ENCODE measurements at regions not wholly inside any gene's neighbourhood (a gene's known extent, or its start where the extent isn't known, plus 50 kb on each side); places are given as distances from the start of the nearest gene placed in this dataset.

DNA sequence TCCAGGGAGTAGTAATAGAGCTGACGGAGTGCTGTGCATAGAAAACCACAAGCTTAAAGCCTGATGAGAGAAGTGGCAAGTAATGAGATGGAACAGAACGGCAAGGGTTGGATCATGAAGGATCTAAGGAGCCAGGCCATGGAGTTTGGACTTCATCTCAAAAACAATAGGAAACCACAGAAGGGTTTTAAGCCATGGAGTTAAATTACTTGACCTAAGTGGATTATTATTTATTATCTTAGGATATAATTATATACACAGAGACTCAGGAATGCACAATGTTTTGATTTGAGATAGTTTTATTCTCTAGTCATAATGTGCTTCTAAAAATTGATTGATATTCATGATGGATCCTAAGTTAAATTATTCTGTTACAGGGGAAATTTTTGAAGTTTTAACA, 242.4 kb downstream of the PLPP3 start:
- ChIA-PET CTCF (interaction anchor here (1.1 kb wide), 1 partner anchor 619 kb away, joined by 3 read pairs; no protein-coding TSS in a partner anchor), POLR2A (ENCODE audit: unreplicated experiment) (no interaction called here)
- intact Hi-C loops (cut with micrococcal nuclease; ENCODE audit: unreplicated experiment): no loop called here
- Histone ChIP-seq H3K4me3 (no peak overlapping the region), H4K20me1 (ENCODE audit: insufficient read depth) (no peaks in the 10 kb centered on the region), H2AFZ (no peak overlapping the region), H3K27me3 (ENCODE audit: insufficient read depth, low read depth) (no peaks in the 10 kb centered on the region), H3K4me1 (replicated peaks; ENCODE audit: insufficient read depth) (peaks cover 22% of the 10 kb centered on the region), H3K36me3 (ENCODE audit: low read depth) (no peaks in the 10 kb centered on the region), H3K9me2 (ENCODE audit: insufficient read depth) (peaks cover 4% of the 10 kb centered on the region; the same call in 1 of the 2 replicates), H3K79me2 (ENCODE audit: low read depth) (no peaks in the 10 kb centered on the region), H3F3A (ENCODE audit: insufficient read depth, low read depth) (no peaks in the 10 kb centered on the region), H3K9me3 (ENCODE audit: insufficient read depth, low read depth) (no peaks in the 10 kb centered on the region), H3K4me2 (no peak overlapping the region), H3K27ac (no peak overlapping the region)
- DNase-seq: no peak
- no TSS peak for BruUV-seq (replicated peaks)
- TF ChIP-seq, protein P1, sequence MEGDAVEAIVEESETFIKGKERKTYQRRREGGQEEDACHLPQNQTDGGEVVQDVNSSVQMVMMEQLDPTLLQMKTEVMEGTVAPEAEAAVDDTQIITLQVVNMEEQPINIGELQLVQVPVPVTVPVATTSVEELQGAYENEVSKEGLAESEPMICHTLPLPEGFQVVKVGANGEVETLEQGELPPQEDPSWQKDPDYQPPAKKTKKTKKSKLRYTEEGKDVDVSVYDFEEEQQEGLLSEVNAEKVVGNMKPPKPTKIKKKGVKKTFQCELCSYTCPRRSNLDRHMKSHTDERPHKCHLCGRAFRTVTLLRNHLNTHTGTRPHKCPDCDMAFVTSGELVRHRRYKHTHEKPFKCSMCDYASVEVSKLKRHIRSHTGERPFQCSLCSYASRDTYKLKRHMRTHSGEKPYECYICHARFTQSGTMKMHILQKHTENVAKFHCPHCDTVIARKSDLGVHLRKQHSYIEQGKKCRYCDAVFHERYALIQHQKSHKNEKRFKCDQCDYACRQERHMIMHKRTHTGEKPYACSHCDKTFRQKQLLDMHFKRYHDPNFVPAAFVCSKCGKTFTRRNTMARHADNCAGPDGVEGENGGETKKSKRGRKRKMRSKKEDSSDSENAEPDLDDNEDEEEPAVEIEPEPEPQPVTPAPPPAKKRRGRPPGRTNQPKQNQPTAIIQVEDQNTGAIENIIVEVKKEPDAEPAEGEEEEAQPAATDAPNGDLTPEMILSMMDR (conservative IDR thresholded peaks at IDR 0.05): no peak
- TF ChIP-seq EZH2 (IDR thresholded peaks at IDR 0.05; ENCODE audit: low read depth): no peak

DNA sequence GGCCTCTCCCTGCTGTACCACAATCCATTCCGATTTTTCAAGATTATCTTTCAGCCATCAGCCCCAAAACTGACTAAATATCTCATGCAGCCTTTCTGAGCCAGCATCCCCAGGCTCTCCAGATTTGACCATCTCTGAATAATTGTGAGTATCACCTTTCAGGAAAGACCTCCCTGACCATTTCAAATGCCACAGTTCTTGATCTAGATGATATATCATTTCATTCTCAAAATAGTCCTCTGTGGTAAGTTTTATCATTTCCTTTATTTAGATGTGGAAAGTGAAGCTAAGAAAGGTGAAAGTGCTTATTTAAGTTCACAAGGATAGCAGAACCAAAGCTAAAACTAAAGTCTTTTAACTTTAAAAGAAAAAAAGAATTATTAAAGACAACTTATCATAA, 244.0 kb downstream of the PLPP3 start:
- intact Hi-C loops (cut with micrococcal nuclease; ENCODE audit: unreplicated experiment): no loop called here
- BruUV-seq (replicated peaks): no TSS peak
- Histone ChIP-seq H3F3A (ENCODE audit: insufficient read depth, low read depth) (peaks cover 7% of the 10 kb centered on the region; the same call in 1 of the 2 replicates), H3K9me2 (ENCODE audit: insufficient read depth) (peaks cover 4% of the 10 kb centered on the region; the same call in 1 of the 2 replicates), H3K27ac (no peak overlapping the region), H3K4me1 (replicated peaks; ENCODE audit: insufficient read depth) (peaks cover 38% of the 10 kb centered on the region), H3K9me3 (ENCODE audit: insufficient read depth, low read depth) (no peaks in the 10 kb centered on the region), H3K79me2 (ENCODE audit: low read depth) (no peaks in the 10 kb centered on the region), H4K20me1 (ENCODE audit: insufficient read depth) (no peaks in the 10 kb centered on the region), H3K4me2 (no peak overlapping the region), H3K27me3 (ENCODE audit: insufficient read depth, low read depth) (no peaks in the 10 kb centered on the region), H3K4me3 (no peak overlapping the region), H3K36me3 (ENCODE audit: low read depth) (no peaks in the 10 kb centered on the region), H2AFZ (no peak overlapping the region)
- ChIA-PET POLR2A (ENCODE audit: unreplicated experiment) (no interaction called here), CTCF (interaction anchor here (0.6 kb wide), 1 partner anchor 28 kb away, joined by 3 read pairs; no protein-coding TSS in a partner anchor)
- DNase-seq: no peak
- no peak for TF ChIP-seq EZH2 (IDR thresholded peaks at IDR 0.05; ENCODE audit: low read depth)
- TF ChIP-seq, protein P1 (conservative IDR thresholded peaks at IDR 0.05): no peak

DNA sequence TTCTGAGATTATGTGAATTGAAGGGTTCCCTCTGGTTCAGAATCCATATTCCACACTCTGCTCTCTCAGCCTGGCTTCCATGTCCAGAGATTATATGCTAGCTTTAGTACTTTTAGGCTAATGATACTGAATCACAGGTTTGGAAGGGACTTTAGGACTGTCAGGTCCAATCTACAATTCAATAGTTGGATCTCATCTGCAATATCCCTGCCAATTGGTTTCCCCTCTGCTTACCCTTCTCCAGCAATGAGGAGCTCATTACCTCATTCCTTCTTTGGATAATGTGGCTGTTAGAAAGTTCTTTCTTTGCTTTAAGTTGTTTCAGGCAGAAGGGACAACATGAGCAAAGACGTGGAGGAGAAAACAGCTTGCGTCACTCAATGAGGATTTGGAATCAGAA, 245.3 kb downstream of the PLPP3 start:
- no peaks in the 10 kb centered on the region for H4K20me1 ChIP-seq (ENCODE audit: insufficient read depth)
- CTCF ChIA-PET: interaction anchor here (0.6 kb wide), 1 partner anchor 443 kb away, joined by 3 read pairs; no protein-coding TSS in a partner anchor
- TF ChIP-seq, protein P1 (conservative IDR thresholded peaks at IDR 0.05): no peak
- no peak for TF ChIP-seq EZH2 (IDR thresholded peaks at IDR 0.05; ENCODE audit: low read depth)
- DNase-seq: no peak
- intact Hi-C loops (cut with micrococcal nuclease; ENCODE audit: unreplicated experiment): loop anchor here (5.0 kb wide), 1 partner anchor 47 kb away; no protein-coding TSS in a partner anchor
- H3K9me3 ChIP-seq (ENCODE audit: insufficient read depth, low read depth): no peaks in the 10 kb centered on the region
- H3K79me2 ChIP-seq (ENCODE audit: low read depth): no peaks in the 10 kb centered on the region
- peaks cover 4% of the 10 kb centered on the region; the same call in 1 of the 2 replicates for H3K9me2 ChIP-seq (ENCODE audit: insufficient read depth)
- no peak overlapping the region for H2AFZ ChIP-seq
- peaks cover 17% of the 10 kb centered on the region for H3F3A ChIP-seq (ENCODE audit: insufficient read depth, low read depth)
- no peak overlapping the region for H3K4me3 ChIP-seq
- BruUV-seq (replicated peaks): no TSS peak
- H3K4me2 ChIP-seq: no peak overlapping the region
- no peaks in the 10 kb centered on the region for H3K36me3 ChIP-seq (ENCODE audit: low read depth)
- no peak overlapping the region for H3K27ac ChIP-seq
- peaks cover 40% of the 10 kb centered on the region for H3K4me1 ChIP-seq (replicated peaks; ENCODE audit: insufficient read depth)
- POLR2A ChIA-PET (ENCODE audit: unreplicated experiment): no interaction called here
- H3K27me3 ChIP-seq (ENCODE audit: insufficient read depth, low read depth): no peaks in the 10 kb centered on the region
